ENCODE measurements at regions not wholly inside any gene's neighbourhood (a gene's known extent, or its start where the extent isn't known, plus 50 kb on each side); places are given as distances from the start of the nearest gene placed in this dataset.
A peak's percentile ranks its signal among the peaks of the same experiment; 100 is the strongest.

- H3K4me1 Mint-ChIP-seq (ENCODE audit: low read depth, unreplicated experiment) = peaks cover 6% of the 10 kb centered on the region
- TF ChIP-seq CTCF (IDR thresholded peaks at IDR 0.05; ENCODE audit: partially characterized antibody, unreplicated experiment) = no peak
- H3K9me3 Mint-ChIP-seq (ENCODE audit: unreplicated experiment) = peaks cover 1% of the 10 kb centered on the region
- no peak overlapping the region for H3K27ac Mint-ChIP-seq (ENCODE audit: unreplicated experiment)
- H3K27me3 Mint-ChIP-seq (ENCODE audit: unreplicated experiment) = no peaks in the 10 kb centered on the region
- no peak overlapping the region for H3K4me3 Mint-ChIP-seq (ENCODE audit: unreplicated experiment)
- no peak for DNase-seq
- no peaks in the 10 kb centered on the region for H3K36me3 Mint-ChIP-seq (ENCODE audit: unreplicated experiment)
Observed at GRCh38 chr5:126338635-126339034, 84.6 kb upstream of the GRAMD2B start.

GRCh38 chr5:126339215-126339805 lies 83.9 kb upstream of the GRAMD2B start:
- H3K4me3 Mint-ChIP-seq (ENCODE audit: unreplicated experiment) = no peak overlapping the region
- H3K27ac Mint-ChIP-seq (ENCODE audit: unreplicated experiment) = no peak overlapping the region

GRCh38 chr5:126341906-126342630 lies 81.1 kb upstream of the GRAMD2B start:
- DNase-seq = no peak
- Mint-ChIP-seq H3K27me3 (ENCODE audit: unreplicated experiment) (no peaks in the 10 kb centered on the region), H3K9me3 (ENCODE audit: unreplicated experiment) (no peaks in the 10 kb centered on the region), H3K4me3 (ENCODE audit: unreplicated experiment) (no peak overlapping the region), H3K4me1 (ENCODE audit: low read depth, unreplicated experiment) (peaks cover 2% of the 10 kb centered on the region), H3K36me3 (ENCODE audit: unreplicated experiment) (peaks cover 5% of the 10 kb centered on the region), H3K27ac (ENCODE audit: unreplicated experiment) (no peak overlapping the region)
- no peak for TF ChIP-seq CTCF (IDR thresholded peaks at IDR 0.05; ENCODE audit: partially characterized antibody, unreplicated experiment)

More at GRCh38 chr5:126339215-126339805, 83.9 kb upstream of the GRAMD2B start:
- Mint-ChIP-seq H3K9me3 (ENCODE audit: unreplicated experiment) (peaks cover 1% of the 10 kb centered on the region), H3K27me3 (ENCODE audit: unreplicated experiment) (no peaks in the 10 kb centered on the region), H3K4me1 (ENCODE audit: low read depth, unreplicated experiment) (peaks cover 6% of the 10 kb centered on the region), H3K36me3 (ENCODE audit: unreplicated experiment) (no peaks in the 10 kb centered on the region)
- TF ChIP-seq CTCF (IDR thresholded peaks at IDR 0.05; ENCODE audit: partially characterized antibody, unreplicated experiment) = peak; percentile 94
- no peak for DNase-seq

DNA sequence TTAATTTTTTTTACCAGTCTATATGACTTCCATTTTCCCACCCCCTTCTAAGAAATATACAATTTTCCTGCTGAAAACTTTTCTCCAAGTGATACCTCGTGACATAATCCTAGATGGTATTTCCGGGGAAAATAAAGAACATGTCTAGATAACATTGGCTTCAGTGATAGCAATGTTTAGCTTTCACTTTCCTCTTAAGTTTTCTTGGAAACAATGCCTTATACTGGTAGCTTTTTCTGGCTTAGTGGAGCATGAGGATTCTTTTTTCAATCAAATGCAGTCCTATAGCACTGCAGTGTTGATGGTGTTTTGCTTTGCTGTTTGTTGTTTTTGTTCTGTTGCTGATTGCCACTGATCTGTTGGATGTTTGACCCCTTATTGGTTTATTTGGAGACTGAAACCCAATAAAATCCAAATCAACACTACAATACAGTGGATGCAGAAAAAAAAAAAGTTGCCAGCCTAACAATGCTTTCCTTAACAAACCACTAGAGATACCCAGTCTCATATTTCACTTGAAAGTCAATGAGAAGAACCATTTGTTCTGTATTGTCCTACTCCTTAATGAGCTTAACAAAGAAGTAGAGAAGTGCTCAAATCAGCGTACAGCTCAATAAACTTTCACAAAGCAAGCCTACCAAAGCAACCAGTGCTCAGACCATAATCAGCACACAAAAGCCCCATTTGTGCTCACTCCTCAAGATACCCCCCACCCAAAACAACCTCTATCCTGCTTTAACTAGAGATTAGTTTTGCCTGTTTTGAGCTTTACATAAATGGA lies 74.2 kb upstream of the GRAMD2B start:
- Mint-ChIP-seq H3K9me3 (ENCODE audit: unreplicated experiment) (no peaks in the 10 kb centered on the region), H3K4me3 (ENCODE audit: unreplicated experiment) (no peak overlapping the region), H3K27me3 (ENCODE audit: unreplicated experiment) (no peaks in the 10 kb centered on the region), H3K36me3 (ENCODE audit: unreplicated experiment) (peaks cover 5% of the 10 kb centered on the region), H3K27ac (ENCODE audit: unreplicated experiment) (no peak overlapping the region), H3K4me1 (ENCODE audit: low read depth, unreplicated experiment) (peaks cover 6% of the 10 kb centered on the region)
- no peak for TF ChIP-seq CTCF (IDR thresholded peaks at IDR 0.05; ENCODE audit: partially characterized antibody, unreplicated experiment)
- no peak for DNase-seq

Data from glutamatergic neuron (in vitro differentiated cells).